ENCODE measurements at regions not wholly inside any gene's neighbourhood (a gene's known extent, or its start where the extent isn't known, plus 50 kb on each side); places are given as distances from the start of the nearest gene placed in this dataset.

DNA sequence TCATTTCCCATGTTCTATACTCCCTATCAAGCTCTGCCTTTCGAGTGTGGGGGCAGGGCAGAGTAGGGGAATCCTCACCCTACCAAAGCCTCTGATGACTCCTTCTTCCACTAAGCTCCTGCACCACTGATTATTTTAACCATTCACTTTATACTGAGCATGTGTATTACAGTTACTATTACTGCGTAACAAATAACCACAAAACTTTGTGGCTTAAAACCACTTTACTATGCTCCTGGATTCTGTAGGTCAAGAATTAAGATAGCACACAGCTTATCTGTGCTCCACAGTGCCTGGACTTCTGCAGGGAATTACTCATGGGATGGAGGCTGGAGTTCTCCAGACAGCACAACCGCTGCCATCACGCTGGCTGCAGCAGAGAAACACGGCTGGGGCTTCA, 117.4 kb upstream of the DNAJC10 start:
- Histone ChIP-seq H3K9me3 (replicated peaks; ENCODE audit: control insufficient read depth, insufficient read depth, low read depth, low read length) (no peaks in the 10 kb centered on the region), H3K36me3 (ENCODE audit: control insufficient read depth, insufficient read depth, low read length) (no peaks in the 10 kb centered on the region), H3K4me3 (no peak overlapping the region), H3K4me2 (ENCODE audit: insufficient read depth, low read length) (no peak overlapping the region), H3K9me1 (ENCODE audit: control insufficient read depth, insufficient read depth, low read length) (no peaks in the 10 kb centered on the region), H3K4me1 (replicated peaks in 1 of 2; ENCODE audit: control insufficient read depth in 2 of 2, insufficient read depth in 2 of 2, low read length in 2 of 2) (no peaks in the 10 kb centered on the region), H3K79me2 (ENCODE audit: control insufficient read depth, insufficient read depth, low read length) (no peaks in the 10 kb centered on the region), H2AFZ (ENCODE audit: low read depth, low read length) (no peak overlapping the region), H3K27ac (ENCODE audit: extremely low read depth, low read depth, low read length) (no peak overlapping the region), H3K27me3 (ENCODE audit: control insufficient read depth in 2 of 2, insufficient read depth in 2 of 2, low read length in 2 of 2) (no peaks in the 10 kb centered on the region), H3K9ac (ENCODE audit: insufficient read depth in 1 of 2, low read depth in 2 of 2, low read length in 2 of 2) (no peak overlapping the region), H4K20me1 (replicated peaks; ENCODE audit: control insufficient read depth, insufficient read depth, low read length) (no peaks in the 10 kb centered on the region)
- CTCF ChIA-PET (ENCODE audit: low intra/inter-chr PET ratio) = no interaction called here
- no peak for FAIRE-seq
- POLR2A ChIA-PET = interaction anchor here (0.9 to 1.0 kb wide), 2 partner anchors 9 to 29 kb away, joined by 3 to 4 read pairs; no protein-coding TSS in a partner anchor
- DNase-seq (ENCODE audit: extremely low read depth in 1 of 4, low spot score in 3 of 4) = no peak
- intact Hi-C loops (cut with micrococcal nuclease) = no loop called here
- TF ChIP-seq, protein P1, sequence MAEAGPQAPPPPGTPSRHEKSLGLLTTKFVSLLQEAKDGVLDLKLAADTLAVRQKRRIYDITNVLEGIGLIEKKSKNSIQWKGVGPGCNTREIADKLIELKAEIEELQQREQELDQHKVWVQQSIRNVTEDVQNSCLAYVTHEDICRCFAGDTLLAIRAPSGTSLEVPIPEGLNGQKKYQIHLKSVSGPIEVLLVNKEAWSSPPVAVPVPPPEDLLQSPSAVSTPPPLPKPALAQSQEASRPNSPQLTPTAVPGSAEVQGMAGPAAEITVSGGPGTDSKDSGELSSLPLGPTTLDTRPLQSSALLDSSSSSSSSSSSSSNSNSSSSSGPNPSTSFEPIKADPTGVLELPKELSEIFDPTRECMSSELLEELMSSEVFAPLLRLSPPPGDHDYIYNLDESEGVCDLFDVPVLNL (CRISPR knock-in tag; IDR thresholded peaks at IDR 0.05; ENCODE audit: low read depth) = no peak
- TF ChIP-seq PRPF4 (IDR thresholded peaks at IDR 0.05; ENCODE audit: insufficient read depth, low read depth, low read length, poor library complexity, severe bottlenecking) (no peak), MEIS2 (IDR thresholded peaks at IDR 0.05; ENCODE audit: partially characterized antibody) (no peak), BRF1 (IDR thresholded peaks at IDR 0.05; ENCODE audit: borderline replicate concordance, extremely low read depth, insufficient read length) (no peak), ETV1 (tag; conservative IDR thresholded peaks at IDR 0.05; ENCODE audit: low read depth) (no peak)
- TF ChIP-seq, protein P2, sequence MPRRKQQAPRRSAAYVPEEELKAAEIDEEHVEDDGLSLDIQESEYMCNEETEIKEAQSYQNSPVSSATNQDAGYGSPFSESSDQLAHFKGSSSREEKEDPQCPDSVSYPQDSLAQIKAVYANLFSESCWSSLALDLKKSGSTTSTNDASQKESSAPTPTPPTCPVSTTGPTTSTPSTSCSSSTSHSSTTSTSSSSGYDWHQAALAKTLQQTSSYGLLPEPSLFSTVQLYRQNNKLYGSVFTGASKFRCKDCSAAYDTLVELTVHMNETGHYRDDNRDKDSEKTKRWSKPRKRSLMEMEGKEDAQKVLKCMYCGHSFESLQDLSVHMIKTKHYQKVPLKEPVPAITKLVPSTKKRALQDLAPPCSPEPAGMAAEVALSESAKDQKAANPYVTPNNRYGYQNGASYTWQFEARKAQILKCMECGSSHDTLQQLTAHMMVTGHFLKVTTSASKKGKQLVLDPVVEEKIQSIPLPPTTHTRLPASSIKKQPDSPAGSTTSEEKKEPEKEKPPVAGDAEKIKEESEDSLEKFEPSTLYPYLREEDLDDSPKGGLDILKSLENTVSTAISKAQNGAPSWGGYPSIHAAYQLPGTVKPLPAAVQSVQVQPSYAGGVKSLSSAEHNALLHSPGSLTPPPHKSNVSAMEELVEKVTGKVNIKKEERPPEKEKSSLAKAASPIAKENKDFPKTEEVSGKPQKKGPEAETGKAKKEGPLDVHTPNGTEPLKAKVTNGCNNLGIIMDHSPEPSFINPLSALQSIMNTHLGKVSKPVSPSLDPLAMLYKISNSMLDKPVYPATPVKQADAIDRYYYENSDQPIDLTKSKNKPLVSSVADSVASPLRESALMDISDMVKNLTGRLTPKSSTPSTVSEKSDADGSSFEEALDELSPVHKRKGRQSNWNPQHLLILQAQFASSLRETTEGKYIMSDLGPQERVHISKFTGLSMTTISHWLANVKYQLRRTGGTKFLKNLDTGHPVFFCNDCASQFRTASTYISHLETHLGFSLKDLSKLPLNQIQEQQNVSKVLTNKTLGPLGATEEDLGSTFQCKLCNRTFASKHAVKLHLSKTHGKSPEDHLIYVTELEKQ (CRISPR knock-in tag; IDR thresholded peaks at IDR 0.05) = no peak
- TF ChIP-seq, protein P3, sequence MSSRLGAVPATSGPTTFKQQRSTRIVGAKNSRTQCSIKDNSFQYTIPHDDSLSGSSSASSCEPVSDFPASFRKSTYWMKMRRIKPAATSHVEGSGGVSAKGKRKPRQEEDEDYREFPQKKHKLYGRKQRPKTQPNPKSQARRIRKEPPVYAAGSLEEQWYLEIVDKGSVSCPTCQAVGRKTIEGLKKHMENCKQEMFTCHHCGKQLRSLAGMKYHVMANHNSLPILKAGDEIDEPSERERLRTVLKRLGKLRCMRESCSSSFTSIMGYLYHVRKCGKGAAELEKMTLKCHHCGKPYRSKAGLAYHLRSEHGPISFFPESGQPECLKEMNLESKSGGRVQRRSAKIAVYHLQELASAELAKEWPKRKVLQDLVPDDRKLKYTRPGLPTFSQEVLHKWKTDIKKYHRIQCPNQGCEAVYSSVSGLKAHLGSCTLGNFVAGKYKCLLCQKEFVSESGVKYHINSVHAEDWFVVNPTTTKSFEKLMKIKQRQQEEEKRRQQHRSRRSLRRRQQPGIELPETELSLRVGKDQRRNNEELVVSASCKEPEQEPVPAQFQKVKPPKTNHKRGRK (tag; IDR thresholded peaks at IDR 0.05) = no peak
- no peak for ATAC-seq
- in situ Hi-C loops (cut with MboI) = no loop called here
- BruUV-seq (replicated peaks) = no TSS peak
- 2% methylated on average over 5 of the region's 5 CpGs for WGBS (ENCODE audit: insufficient coverage, low coverage, missing lambda C conversion rate)

Measured in K562 (cell line).